ENCODE measurements at regions not wholly inside any gene's neighbourhood (a gene's known extent, or its start where the extent isn't known, plus 50 kb on each side); places are given as distances from the start of the nearest gene placed in this dataset.

DNA sequence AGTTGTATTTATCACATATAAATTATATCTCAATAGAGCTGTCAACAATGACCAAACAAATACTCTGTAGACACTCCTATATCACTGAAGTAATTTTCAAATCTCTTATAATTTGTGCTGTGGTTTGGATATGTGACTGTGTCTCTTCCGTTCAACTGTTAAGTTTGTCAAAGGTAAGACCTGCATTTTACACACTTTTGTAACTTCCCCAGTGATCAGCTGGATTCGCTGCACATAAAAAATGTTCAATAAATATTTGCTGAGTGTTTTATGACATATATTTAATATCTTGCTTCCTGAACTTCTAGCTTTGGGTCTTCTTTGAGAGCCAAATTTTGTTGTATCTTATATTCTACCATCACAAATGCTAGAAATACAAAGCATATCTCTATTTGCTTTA is 57.3 kb upstream of the ROCK1 start (continued):
- no peak for TF ChIP-seq POLR2AphosphoS5 (IDR thresholded peaks at IDR 0.05; ENCODE audit: low read depth, low read length)
- TF ChIP-seq TBP (IDR thresholded peaks at IDR 0.05; ENCODE audit: low read depth, low read length), result no peak
- TF ChIP-seq, protein P1, sequence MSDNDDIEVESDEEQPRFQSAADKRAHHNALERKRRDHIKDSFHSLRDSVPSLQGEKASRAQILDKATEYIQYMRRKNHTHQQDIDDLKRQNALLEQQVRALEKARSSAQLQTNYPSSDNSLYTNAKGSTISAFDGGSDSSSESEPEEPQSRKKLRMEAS (IDR thresholded peaks at IDR 0.05), result no peak
- no peak for TF ChIP-seq CHD2 (IDR thresholded peaks at IDR 0.05; ENCODE audit: low read length)
- no peak for TF ChIP-seq ZNF274 (IDR thresholded peaks at IDR 0.05; ENCODE audit: borderline replicate concordance, extremely low read depth, low read length)
- no peak for TF ChIP-seq RBBP5 (IDR thresholded peaks at IDR 0.05; ENCODE audit: borderline replicate concordance, low read depth, low read length)

All from H1 (cell line).